Trophoblast cell (in vitro differentiated cells and primary cell): ENCODE measurements at regions not wholly inside any gene's neighbourhood (a gene's known extent, or its start where the extent isn't known, plus 50 kb on each side); places are given as distances from the start of the nearest gene placed in this dataset.

Experiments
- DNase-seq, 2 donors: peaks; one replicate each; pipeline ENCODE4 v3.0.0-alpha.2; 2016
- H2AFZ ChIP-seq: 2 replicates; pipeline ENCODE4 v1.6.1; 2013; ENCODE audit warnings: low read length, moderate library complexity, mild to moderate bottlenecking; ENCODE audit not compliant: insufficient read depth, poor library complexity
- H2AK5ac ChIP-seq: 2 replicates; pipeline ENCODE4 v1.6.1; 2013; ENCODE audit warnings: mild to moderate bottlenecking, low read length
- H2BK120ac ChIP-seq: 2 replicates; pipeline ENCODE4 v1.6.1; 2013; ENCODE audit warnings: low read length, mild to moderate bottlenecking, moderate library complexity; ENCODE audit not compliant: insufficient read depth, poor library complexity
- H2BK12ac ChIP-seq: 2 replicates; pipeline ENCODE4 v1.6.1; 2013; ENCODE audit warnings: mild to moderate bottlenecking, low read length, moderate library complexity
- H2BK5ac ChIP-seq: 2 replicates; pipeline ENCODE4 v1.6.1; 2013; ENCODE audit warnings: low read length, low read depth, moderate library complexity, mild to moderate bottlenecking; ENCODE audit not compliant: poor library complexity
- H3K14ac ChIP-seq: 2 replicates; pipeline ENCODE4 v1.6.1; 2013; ENCODE audit warnings: mild to moderate bottlenecking, low read length
- H3K18ac ChIP-seq: 2 replicates; pipeline ENCODE4 v1.6.1; 2013; ENCODE audit warnings: mild to moderate bottlenecking, low read length
- H3K23ac ChIP-seq: 2 replicates; pipeline ENCODE4 v1.6.1; 2013; ENCODE audit warnings: low read length
- H3K27ac ChIP-seq: 2 replicates; pipeline ENCODE4 v1.5.1; 2013; ENCODE audit warnings: low read depth, mild to moderate bottlenecking, inconsistent platforms, low read length, moderate library complexity
- H3K27me3 ChIP-seq: 2 replicates; pipeline ENCODE4 v1.6.1; 2013; ENCODE audit warnings: inconsistent platforms, mild to moderate bottlenecking, low read length, moderate library complexity; ENCODE audit not compliant: insufficient read depth
- H3K36me3 ChIP-seq, 2 experiments: 1 replicate in 1 of 2; 2 replicates in 1 of 2; pipeline ENCODE4 v1.6.1; 2013; ENCODE audit warnings: low read length in 2 of 2, mild to moderate bottlenecking in 2 of 2, moderate library complexity in 1 of 2; ENCODE audit not compliant: insufficient read depth in 2 of 2, control insufficient read depth in 1 of 2
- H3K4ac ChIP-seq: 2 replicates; pipeline ENCODE4 v1.6.1; 2013; ENCODE audit warnings: low read depth, mild to moderate bottlenecking, low read length, moderate library complexity
- H3K4me1 ChIP-seq, 2 experiments: 1 replicate in 1 of 2; 2 replicates in 1 of 2; pipeline ENCODE4 v1.6.1; 2013; ENCODE audit warnings: low read length in 2 of 2, mild to moderate bottlenecking in 2 of 2, moderate library complexity in 1 of 2; ENCODE audit not compliant: insufficient read depth in 2 of 2, control insufficient read depth in 1 of 2
- H3K4me2 ChIP-seq: 2 replicates; pipeline ENCODE4 v1.6.1; 2013; ENCODE audit warnings: inconsistent platforms, mild to moderate bottlenecking, low read length, moderate library complexity
- H3K4me3 ChIP-seq: 2 replicates; pipeline ENCODE4 v1.5.1; 2013; ENCODE audit warnings: mild to moderate bottlenecking, low read depth, low read length, inconsistent platforms
- H3K79me1 ChIP-seq: one replicate; pipeline ENCODE4 v1.6.1; 2013; ENCODE audit warnings: low read length
- H3K79me2 ChIP-seq: 2 replicates; pipeline ENCODE4 v1.6.1; 2013; ENCODE audit warnings: low read length, mild to moderate bottlenecking; ENCODE audit not compliant: control insufficient read depth, insufficient read depth, poor library complexity
- H3K9ac ChIP-seq: 2 replicates; pipeline ENCODE4 v1.6.1; 2013; ENCODE audit warnings: mild to moderate bottlenecking, low read length
- H3K9me3 ChIP-seq: 2 replicates; pipeline ENCODE4 v1.6.1; 2013; ENCODE audit warnings: low read depth, mild to moderate bottlenecking, control low read depth, inconsistent platforms, low read length; ENCODE audit not compliant: insufficient read depth
- H4K12ac ChIP-seq: 2 replicates; pipeline ENCODE4 v1.6.1; 2013; ENCODE audit warnings: low read depth, mild to moderate bottlenecking, low read length, moderate library complexity
- H4K8ac ChIP-seq: 2 replicates; pipeline ENCODE4 v1.6.1; 2013; ENCODE audit warnings: low read depth, mild to moderate bottlenecking, low read length, moderate library complexity
- H4K91ac ChIP-seq: one replicate; pipeline ENCODE4 v1.6.1; 2013; ENCODE audit warnings: low read depth, mild to moderate bottlenecking, low read length, moderate library complexity
- WGBS: extraction: QIAGEN DNeasy Blood & Tissue Kit; methylation state at CpG from one replicate; pipeline ENCODE4 v1.1.7; 2013; ENCODE audit warnings: missing lambda C conversion rate; ENCODE audit not compliant: insufficient read length, insufficient coverage; ENCODE audit errors: extremely low coverage; 5-methylcytosine and 5-hydroxymethylcytosine counted together

GRCh38 chr21:39110431-39110830 is 72.8 kb downstream of the PSMG1 start:
- WGBS: no CpG with 5 or more reads among the region's 4 CpGs
- H3K14ac ChIP-seq: no peak overlapping the region

GRCh38 chr21:39109596-39110210 is 73.5 kb downstream of the PSMG1 start:
- Histone ChIP-seq H3K9ac (no peak overlapping the region), H3K4ac (no peak overlapping the region), H2AK5ac (no peak overlapping the region), H4K8ac (no peak overlapping the region), H3K27ac (no peak overlapping the region), H3K36me3 (no peaks in the 10 kb centered on the region), H3K9me3 (no peaks in the 10 kb centered on the region), H3K79me2 (no peaks in the 10 kb centered on the region), H3K4me3 (no peak overlapping the region), H3K23ac (no peak overlapping the region), H2BK5ac (no peak overlapping the region), H3K4me1 (no peaks in the 10 kb centered on the region), H3K27me3 (no peaks in the 10 kb centered on the region), H2BK120ac (no peak overlapping the region), H3K14ac (no peak overlapping the region), H3K4me2 (no peak overlapping the region), H4K12ac (no peak overlapping the region), H2AFZ (no peak overlapping the region), H3K79me1 (no peaks in the 10 kb centered on the region), H3K18ac (no peak overlapping the region), H4K91ac (no peak overlapping the region), H2BK12ac (no peak overlapping the region)
- DNase-seq: no peak
- no CpG with 5 or more reads among the region's 9 CpGs for WGBS

More at GRCh38 chr21:39110431-39110830, 72.8 kb downstream of the PSMG1 start:
- Histone ChIP-seq H3K18ac (no peak overlapping the region), H3K4me2 (no peak overlapping the region), H2AFZ (no peak overlapping the region), H3K4me3 (no peak overlapping the region), H3K9me3 (no peaks in the 10 kb centered on the region), H2BK120ac (no peak overlapping the region), H2BK5ac (no peak overlapping the region), H2AK5ac (no peak overlapping the region), H2BK12ac (no peak overlapping the region), H3K9ac (no peak overlapping the region), H3K4ac (no peak overlapping the region), H3K79me2 (no peaks in the 10 kb centered on the region), H3K27me3 (no peaks in the 10 kb centered on the region), H3K36me3 (no peaks in the 10 kb centered on the region), H4K12ac (no peak overlapping the region), H3K4me1 (no peaks in the 10 kb centered on the region), H4K8ac (no peak overlapping the region), H3K23ac (no peak overlapping the region), H4K91ac (no peak overlapping the region), H3K79me1 (no peaks in the 10 kb centered on the region), H3K27ac (no peak overlapping the region)
- no peak for DNase-seq

GRCh38 chr21:39109163-39109530 is 74.1 kb downstream of the PSMG1 start:
- Histone ChIP-seq H3K9me3 (no peaks in the 10 kb centered on the region), H4K12ac (no peak overlapping the region)
- WGBS: no CpG with 5 or more reads among the region's 6 CpGs

GRCh38 chr21:39108291-39109162 is 74.7 kb downstream of the PSMG1 start:
- no peaks in the 10 kb centered on the region for H3K4me1 ChIP-seq
- no peak overlapping the region for H3K27ac ChIP-seq
- no peak overlapping the region for H2BK12ac ChIP-seq
- no peak for DNase-seq
- no CpG with 5 or more reads among the region's 23 CpGs for WGBS
- H3K4ac ChIP-seq: no peak overlapping the region
- no peak overlapping the region for H3K4me2 ChIP-seq
- H2AFZ ChIP-seq: no peak overlapping the region
- H3K14ac ChIP-seq: no peak overlapping the region
- no peak overlapping the region for H3K23ac ChIP-seq
- H3K4me3 ChIP-seq: no peak overlapping the region
- no peak overlapping the region for H2BK120ac ChIP-seq
- no peak overlapping the region for H4K12ac ChIP-seq
- no peaks in the 10 kb centered on the region for H3K27me3 ChIP-seq
- H4K91ac ChIP-seq: no peak overlapping the region
- H2AK5ac ChIP-seq: no peak overlapping the region
- H3K79me1 ChIP-seq: no peaks in the 10 kb centered on the region
- no peak overlapping the region for H3K9ac ChIP-seq
- H3K18ac ChIP-seq: no peak overlapping the region
- H2BK5ac ChIP-seq: no peak overlapping the region
- no peaks in the 10 kb centered on the region for H3K79me2 ChIP-seq
- no peaks in the 10 kb centered on the region for H3K36me3 ChIP-seq
- H3K9me3 ChIP-seq: no peaks in the 10 kb centered on the region
- H4K8ac ChIP-seq: no peak overlapping the region

More at GRCh38 chr21:39109163-39109530, 74.1 kb downstream of the PSMG1 start:
- no peak overlapping the region for H3K14ac ChIP-seq
- no peak overlapping the region for H3K18ac ChIP-seq
- no peak overlapping the region for H4K8ac ChIP-seq
- no peak overlapping the region for H3K23ac ChIP-seq
- no peak overlapping the region for H4K91ac ChIP-seq
- no peak overlapping the region for H2BK12ac ChIP-seq
- no peak overlapping the region for H3K4me2 ChIP-seq
- H3K36me3 ChIP-seq: no peaks in the 10 kb centered on the region
- no peak overlapping the region for H2BK5ac ChIP-seq
- no peak overlapping the region for H3K9ac ChIP-seq
- no peak overlapping the region for H2BK120ac ChIP-seq
- no peak overlapping the region for H2AK5ac ChIP-seq
- H3K4me3 ChIP-seq: no peak overlapping the region
- H2AFZ ChIP-seq: no peak overlapping the region
- H3K27me3 ChIP-seq: no peaks in the 10 kb centered on the region
- no peak for DNase-seq
- H3K79me2 ChIP-seq: no peaks in the 10 kb centered on the region
- no peaks in the 10 kb centered on the region for H3K4me1 ChIP-seq
- H3K79me1 ChIP-seq: no peaks in the 10 kb centered on the region
- no peak overlapping the region for H3K4ac ChIP-seq
- no peak overlapping the region for H3K27ac ChIP-seq
